ENCODE measurements at regions not wholly inside any gene's neighbourhood (a gene's known extent, or its start where the extent isn't known, plus 50 kb on each side); places are given as distances from the start of the nearest gene placed in this dataset.

- no peak for DNase-seq
Observed at GRCh38 chr13:84399320-84400085, 517.2 kb upstream of the SLITRK1 start.

- DNase-seq = no peak
Observed at GRCh38 chr13:84393981-84394625, 511.8 kb upstream of the SLITRK1 start.

GRCh38 chr13:84380866-84381265, 498.6 kb upstream of the SLITRK1 start:
- DNase-seq = no peak

GRCh38 chr13:84377106-84377505, 494.8 kb upstream of the SLITRK1 start:
- no peak for DNase-seq

GRCh38 chr13:84366506-84366905, 484.2 kb upstream of the SLITRK1 start:
- DNase-seq = no peak

GRCh38 chr13:84362777-84363176, 480.5 kb upstream of the SLITRK1 start:
- no peak for DNase-seq

GRCh38 chr13:84360822-84361221, 478.5 kb upstream of the SLITRK1 start:
- DNase-seq = no peak

- DNase-seq = no peak
Observed at GRCh38 chr13:84358601-84359000, 476.3 kb upstream of the SLITRK1 start.

- no peak for DNase-seq
Observed at GRCh38 chr13:84352946-84353345, 470.7 kb upstream of the SLITRK1 start.

GRCh38 chr13:84339456-84339855, 457.2 kb upstream of the SLITRK1 start:
- DNase-seq = no peak

- DNase-seq = no peak
Observed at GRCh38 chr13:84332346-84332745, 450.1 kb upstream of the SLITRK1 start.

- no peak for DNase-seq
Observed at GRCh38 chr13:84315527-84315926, 433.3 kb upstream of the SLITRK1 start.

- DNase-seq = no peak
Observed at GRCh38 chr13:84303035-84303434, 420.8 kb upstream of the SLITRK1 start.

GRCh38 chr13:84297251-84297650, 415.0 kb upstream of the SLITRK1 start:
- DNase-seq = no peak

GRCh38 chr13:84296401-84296800, 414.1 kb upstream of the SLITRK1 start:
- DNase-seq = no peak

- no peak for DNase-seq
Observed at GRCh38 chr13:84294576-84294975, 412.3 kb upstream of the SLITRK1 start.

- DNase-seq = no peak
Observed at GRCh38 chr13:84290386-84290785, 408.1 kb upstream of the SLITRK1 start.

- DNase-seq = no peak
Observed at GRCh38 chr13:84279166-84279565, 396.9 kb upstream of the SLITRK1 start.

GRCh38 chr13:84272877-84273562, 390.7 kb upstream of the SLITRK1 start:
- no peak for DNase-seq

- no peak for DNase-seq
Observed at GRCh38 chr13:84265257-84265764, 383.0 kb upstream of the SLITRK1 start.

GRCh38 chr13:84263354-84264069, 381.2 kb upstream of the SLITRK1 start:
- no peak for DNase-seq

- DNase-seq = no peak
Observed at GRCh38 chr13:84255226-84255797, 373.0 kb upstream of the SLITRK1 start.

- DNase-seq = no peak
Observed at GRCh38 chr13:84249463-84249862, 367.2 kb upstream of the SLITRK1 start.
